ENCODE measurements at regions not wholly inside any gene's neighbourhood (a gene's known extent, or its start where the extent isn't known, plus 50 kb on each side); places are given as distances from the start of the nearest gene placed in this dataset.

GRCh38 chr4:89422441-89422990, 114.9 kb upstream of the GPRIN3 start:
- peak; percentile 65 for DNase-seq (ENCODE audit: low spot score)

- no peak for DNase-seq (ENCODE audit: low spot score)
Measured at GRCh38 chr4:89420507-89420906, 112.9 kb upstream of the GPRIN3 start.

GRCh38 chr4:89419111-89419695, 111.6 kb upstream of the GPRIN3 start:
- no peak for DNase-seq (ENCODE audit: low spot score)

GRCh38 chr4:89416960-89417359, 109.4 kb upstream of the GPRIN3 start:
- DNase-seq (ENCODE audit: low spot score), result no peak

- DNase-seq (ENCODE audit: low spot score), result no peak
Measured at GRCh38 chr4:89413518-89413917, 105.9 kb upstream of the GPRIN3 start.

GRCh38 chr4:89411539-89412309, 104.1 kb upstream of the GPRIN3 start:
- no peak for DNase-seq (ENCODE audit: low spot score)

GRCh38 chr4:89410687-89411086, 103.1 kb upstream of the GPRIN3 start:
- DNase-seq (ENCODE audit: low spot score), result peak; percentile 48

GRCh38 chr4:89404530-89404929, 96.9 kb upstream of the GPRIN3 start:
- DNase-seq (ENCODE audit: low spot score), result no peak

- DNase-seq (ENCODE audit: low spot score), result no peak
Measured at GRCh38 chr4:89403826-89404225, 96.2 kb upstream of the GPRIN3 start.

GRCh38 chr4:89400287-89401035, 92.9 kb upstream of the GPRIN3 start:
- no peak for DNase-seq (ENCODE audit: low spot score)

- no peak for DNase-seq (ENCODE audit: low spot score)
Measured at GRCh38 chr4:89398644-89399043, 91.0 kb upstream of the GPRIN3 start.

GRCh38 chr4:89398146-89398545, 90.5 kb upstream of the GPRIN3 start:
- DNase-seq (ENCODE audit: low spot score), result no peak

GRCh38 chr4:89397441-89397840, 89.8 kb upstream of the GPRIN3 start:
- DNase-seq (ENCODE audit: low spot score), result no peak

GRCh38 chr4:89382439-89382838, 74.8 kb upstream of the GPRIN3 start:
- DNase-seq (ENCODE audit: low spot score), result peak; percentile 6

- no peak for DNase-seq (ENCODE audit: low spot score)
Measured at GRCh38 chr4:89380980-89381379, 73.4 kb upstream of the GPRIN3 start.

- DNase-seq (ENCODE audit: low spot score), result no peak
Measured at GRCh38 chr4:89379511-89380044, 72.0 kb upstream of the GPRIN3 start.

- no peak for DNase-seq (ENCODE audit: low spot score)
Measured at GRCh38 chr4:89373394-89373793, 65.8 kb upstream of the GPRIN3 start.

GRCh38 chr4:89371614-89372013, 64.0 kb upstream of the GPRIN3 start:
- DNase-seq (ENCODE audit: low spot score), result no peak

GRCh38 chr4:89369581-89369980, 62.0 kb upstream of the GPRIN3 start:
- DNase-seq (ENCODE audit: low spot score), result no peak

- DNase-seq (ENCODE audit: low spot score), result no peak
Measured at GRCh38 chr4:89368861-89369260, 61.3 kb upstream of the GPRIN3 start.

- no peak for DNase-seq (ENCODE audit: low spot score)
Measured at GRCh38 chr4:89365776-89366175, 58.2 kb upstream of the GPRIN3 start.

- no peak for DNase-seq (ENCODE audit: low spot score)
Measured at GRCh38 chr4:89365375-89365774, 57.8 kb upstream of the GPRIN3 start.

- no peak for DNase-seq (ENCODE audit: low spot score)
Measured at GRCh38 chr4:89364541-89364940, 56.9 kb upstream of the GPRIN3 start.
